ENCODE measurements at regions not wholly inside any gene's neighbourhood (a gene's known extent, or its start where the extent isn't known, plus 50 kb on each side); places are given as distances from the start of the nearest gene placed in this dataset.
"Not testable (repeated sequence)": the region's sequence is repeated elsewhere in the genome, so short reads cannot be mapped to it uniquely, and the experiment has no call there.

- H3K9me3 ChIP-seq (ENCODE audit: control insufficient read depth, low read length): no peaks in the 10 kb centered on the region
- no peak for DNase-seq
- peaks cover 3% of the 10 kb centered on the region for H3K27me3 ChIP-seq (replicated peaks; ENCODE audit: control insufficient read depth, insufficient read depth, low read length, poor library complexity, severe bottlenecking)
- no peak overlapping the region for H3K27ac ChIP-seq (ENCODE audit: insufficient read depth, low read length, poor library complexity, severe bottlenecking)
- no peak overlapping the region for H3K4me3 ChIP-seq (ENCODE audit: insufficient read depth, low read depth, low read length, poor library complexity, severe bottlenecking)
- H3K36me3 ChIP-seq (ENCODE audit: control insufficient read depth, insufficient read depth, low read length): no peaks in the 10 kb centered on the region
- no peaks in the 10 kb centered on the region for H3K4me1 ChIP-seq (ENCODE audit: control insufficient read depth, insufficient read depth, low read length, poor library complexity, severe bottlenecking)
These were observed 91.1 kb upstream of the ARMCX2 start for GRCh38 chrX:101750744-101751143.

DNA sequence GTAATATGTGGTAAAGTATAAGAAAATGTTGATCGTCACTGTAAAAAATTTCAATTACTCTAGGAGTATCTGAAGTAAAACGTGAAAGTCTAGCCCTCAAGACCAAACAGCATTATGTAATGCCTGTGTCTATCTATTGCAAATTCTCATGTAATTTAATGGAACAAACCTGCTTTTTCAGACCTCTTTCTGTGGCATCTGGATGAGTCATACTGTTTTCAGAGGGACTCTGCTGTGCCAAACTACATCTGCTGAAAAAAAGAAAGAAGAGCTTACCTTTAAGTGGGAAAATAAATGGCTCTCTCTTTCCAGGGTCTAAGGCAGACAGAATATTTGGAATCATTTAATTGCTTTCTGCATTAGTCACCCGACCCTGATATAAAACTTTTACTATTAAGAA is 89.8 kb upstream of the ARMCX2 start:
- Histone ChIP-seq H3K9me3 (ENCODE audit: control insufficient read depth, low read length) (no peaks in the 10 kb centered on the region), H3K4me1 (ENCODE audit: control insufficient read depth, insufficient read depth, low read length, poor library complexity, severe bottlenecking) (no peaks in the 10 kb centered on the region), H3K4me3 (ENCODE audit: insufficient read depth, low read depth, low read length, poor library complexity, severe bottlenecking) (no peak overlapping the region), H3K36me3 (ENCODE audit: control insufficient read depth, insufficient read depth, low read length) (no peaks in the 10 kb centered on the region), H3K27ac (ENCODE audit: insufficient read depth, low read length, poor library complexity, severe bottlenecking) (no peak overlapping the region), H3K27me3 (replicated peaks; ENCODE audit: control insufficient read depth, insufficient read depth, low read length, poor library complexity, severe bottlenecking) (peaks cover 3% of the 10 kb centered on the region)
- no peak for DNase-seq

DNA sequence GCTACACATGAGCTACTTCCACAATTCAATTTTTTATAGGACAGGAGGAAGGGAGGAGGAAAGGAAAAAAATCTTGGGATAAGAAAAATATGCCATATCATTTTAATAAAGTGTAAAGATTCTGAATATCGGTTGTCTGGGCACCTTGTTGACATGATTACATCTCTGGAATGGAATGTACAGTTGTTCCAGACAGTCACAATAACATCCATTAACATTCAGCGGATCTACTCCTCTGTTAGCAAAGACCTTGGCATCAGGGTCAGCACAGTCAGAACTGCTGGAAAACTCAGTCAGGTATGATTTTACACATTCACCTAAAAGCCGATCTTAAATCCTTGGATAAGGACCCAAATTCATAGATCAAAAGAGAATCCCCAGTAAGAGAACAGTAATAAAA is 85.4 kb upstream of the ARMCX2 start:
- no peak for DNase-seq
- no peaks in the 10 kb centered on the region for H3K4me1 ChIP-seq (ENCODE audit: control insufficient read depth, insufficient read depth, low read length, poor library complexity, severe bottlenecking)
- no peaks in the 10 kb centered on the region for H3K27me3 ChIP-seq (replicated peaks; ENCODE audit: control insufficient read depth, insufficient read depth, low read length, poor library complexity, severe bottlenecking)
- H3K4me3 ChIP-seq (ENCODE audit: insufficient read depth, low read depth, low read length, poor library complexity, severe bottlenecking): no peak overlapping the region
- no peaks in the 10 kb centered on the region for H3K9me3 ChIP-seq (ENCODE audit: control insufficient read depth, low read length)
- H3K27ac ChIP-seq (ENCODE audit: insufficient read depth, low read length, poor library complexity, severe bottlenecking): no peak overlapping the region
- no peaks in the 10 kb centered on the region for H3K36me3 ChIP-seq (ENCODE audit: control insufficient read depth, insufficient read depth, low read length)

GRCh38 chrX:101744085-101744484 is 84.4 kb upstream of the ARMCX2 start:
- Histone ChIP-seq H3K4me1 (ENCODE audit: control insufficient read depth, insufficient read depth, low read length, poor library complexity, severe bottlenecking) (no peaks in the 10 kb centered on the region), H3K9me3 (ENCODE audit: control insufficient read depth, low read length) (no peaks in the 10 kb centered on the region), H3K27ac (ENCODE audit: insufficient read depth, low read length, poor library complexity, severe bottlenecking) (no peak overlapping the region), H3K27me3 (replicated peaks; ENCODE audit: control insufficient read depth, insufficient read depth, low read length, poor library complexity, severe bottlenecking) (no peaks in the 10 kb centered on the region), H3K36me3 (ENCODE audit: control insufficient read depth, insufficient read depth, low read length) (no peaks in the 10 kb centered on the region), H3K4me3 (ENCODE audit: insufficient read depth, low read depth, low read length, poor library complexity, severe bottlenecking) (no peak overlapping the region)
- no peak for DNase-seq

GRCh38 chrX:101740642-101741041 is 81.0 kb upstream of the ARMCX2 start:
- no peaks in the 10 kb centered on the region for H3K36me3 ChIP-seq (ENCODE audit: control insufficient read depth, insufficient read depth, low read length)

DNA sequence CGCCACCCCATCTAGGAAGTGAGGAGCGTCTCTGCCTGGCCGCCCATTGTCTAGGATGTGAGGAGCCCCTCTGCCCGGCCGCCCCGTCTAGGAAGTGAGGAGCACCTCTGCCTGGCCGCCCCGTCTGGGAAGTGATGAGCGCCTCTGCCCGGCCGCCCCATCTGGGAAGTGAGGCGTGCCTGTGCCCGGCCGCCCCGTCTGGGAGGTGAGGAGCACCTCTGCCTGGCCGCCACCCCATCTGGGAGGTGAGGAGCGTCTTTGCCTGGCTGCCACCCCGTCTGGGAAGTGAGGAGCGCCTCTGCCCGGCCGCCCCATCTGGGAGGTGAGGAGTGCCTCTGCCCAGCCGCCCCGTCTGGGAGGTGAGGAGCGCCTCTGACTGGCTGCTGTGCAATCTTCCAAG is 79.2 kb upstream of the ARMCX2 start:
- not testable (repeated sequence) for H3K27ac ChIP-seq (ENCODE audit: insufficient read depth, low read length, poor library complexity, severe bottlenecking); H3K36me3 ChIP-seq (ENCODE audit: control insufficient read depth, insufficient read depth, low read length); H3K9me3 ChIP-seq (ENCODE audit: control insufficient read depth, low read length); H3K27me3 ChIP-seq (replicated peaks; ENCODE audit: control insufficient read depth, insufficient read depth, low read length, poor library complexity, severe bottlenecking); DNase-seq; H3K4me1 ChIP-seq (ENCODE audit: control insufficient read depth, insufficient read depth, low read length, poor library complexity, severe bottlenecking); H3K4me3 ChIP-seq (ENCODE audit: insufficient read depth, low read depth, low read length, poor library complexity, severe bottlenecking)

More at GRCh38 chrX:101740642-101741041, 81.0 kb upstream of the ARMCX2 start:
- H3K27me3 ChIP-seq (replicated peaks; ENCODE audit: control insufficient read depth, insufficient read depth, low read length, poor library complexity, severe bottlenecking): no peaks in the 10 kb centered on the region
- no peak overlapping the region for H3K27ac ChIP-seq (ENCODE audit: insufficient read depth, low read length, poor library complexity, severe bottlenecking)
- H3K4me3 ChIP-seq (ENCODE audit: insufficient read depth, low read depth, low read length, poor library complexity, severe bottlenecking): no peak overlapping the region
- H3K9me3 ChIP-seq (ENCODE audit: control insufficient read depth, low read length): no peaks in the 10 kb centered on the region
- no peaks in the 10 kb centered on the region for H3K4me1 ChIP-seq (ENCODE audit: control insufficient read depth, insufficient read depth, low read length, poor library complexity, severe bottlenecking)
- no peak for DNase-seq

- not testable (repeated sequence) for DNase-seq; H3K4me1 ChIP-seq (ENCODE audit: control insufficient read depth, insufficient read depth, low read length, poor library complexity, severe bottlenecking); H3K4me3 ChIP-seq (ENCODE audit: insufficient read depth, low read depth, low read length, poor library complexity, severe bottlenecking); H3K27ac ChIP-seq (ENCODE audit: insufficient read depth, low read length, poor library complexity, severe bottlenecking); H3K36me3 ChIP-seq (ENCODE audit: control insufficient read depth, insufficient read depth, low read length); H3K27me3 ChIP-seq (replicated peaks; ENCODE audit: control insufficient read depth, insufficient read depth, low read length, poor library complexity, severe bottlenecking); H3K9me3 ChIP-seq (ENCODE audit: control insufficient read depth, low read length)
These were observed 78.8 kb upstream of the ARMCX2 start for GRCh38 chrX:101738411-101738810.

- DNase-seq: no peak
- Histone ChIP-seq H3K36me3 (ENCODE audit: control insufficient read depth, insufficient read depth, low read length) (no peaks in the 10 kb centered on the region), H3K27ac (ENCODE audit: insufficient read depth, low read length, poor library complexity, severe bottlenecking) (no peak overlapping the region), H3K4me1 (ENCODE audit: control insufficient read depth, insufficient read depth, low read length, poor library complexity, severe bottlenecking) (no peaks in the 10 kb centered on the region), H3K9me3 (ENCODE audit: control insufficient read depth, low read length) (no peaks in the 10 kb centered on the region), H3K4me3 (ENCODE audit: insufficient read depth, low read depth, low read length, poor library complexity, severe bottlenecking) (no peak overlapping the region), H3K27me3 (replicated peaks; ENCODE audit: control insufficient read depth, insufficient read depth, low read length, poor library complexity, severe bottlenecking) (no peaks in the 10 kb centered on the region)
These were observed 77.0 kb upstream of the ARMCX2 start for GRCh38 chrX:101736651-101737050.

DNA sequence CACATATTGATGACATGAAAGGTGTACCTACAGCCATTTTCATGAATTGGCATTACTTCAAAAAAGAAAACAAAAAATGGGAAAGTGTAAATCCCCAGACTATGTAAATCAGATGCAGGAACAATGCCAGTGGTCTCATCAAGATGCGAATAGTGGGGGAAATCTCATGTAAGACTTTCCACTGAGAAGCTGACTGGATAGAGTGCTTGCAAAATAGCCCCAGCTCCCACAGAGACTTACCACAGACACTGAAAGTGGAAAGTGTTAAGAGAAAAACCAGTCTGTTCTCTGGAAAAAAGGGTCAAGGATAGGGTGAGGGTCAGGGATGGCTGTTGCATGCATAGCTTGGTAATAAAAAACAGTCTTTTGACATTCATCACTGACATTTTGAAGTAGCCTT is 73.2 kb upstream of the ARMCX2 start:
- no peaks in the 10 kb centered on the region for H3K9me3 ChIP-seq (ENCODE audit: control insufficient read depth, low read length)
- no peaks in the 10 kb centered on the region for H3K4me1 ChIP-seq (ENCODE audit: control insufficient read depth, insufficient read depth, low read length, poor library complexity, severe bottlenecking)
- H3K36me3 ChIP-seq (ENCODE audit: control insufficient read depth, insufficient read depth, low read length): no peaks in the 10 kb centered on the region
- H3K27me3 ChIP-seq (replicated peaks; ENCODE audit: control insufficient read depth, insufficient read depth, low read length, poor library complexity, severe bottlenecking): no peaks in the 10 kb centered on the region
- H3K4me3 ChIP-seq (ENCODE audit: insufficient read depth, low read depth, low read length, poor library complexity, severe bottlenecking): no peak overlapping the region
- no peak overlapping the region for H3K27ac ChIP-seq (ENCODE audit: insufficient read depth, low read length, poor library complexity, severe bottlenecking)
- DNase-seq: no peak

GRCh38 chrX:101729986-101730385 is 70.3 kb upstream of the ARMCX2 start:
- Histone ChIP-seq H3K27ac (ENCODE audit: insufficient read depth, low read length, poor library complexity, severe bottlenecking) (no peak overlapping the region), H3K4me1 (ENCODE audit: control insufficient read depth, insufficient read depth, low read length, poor library complexity, severe bottlenecking) (no peaks in the 10 kb centered on the region), H3K27me3 (replicated peaks; ENCODE audit: control insufficient read depth, insufficient read depth, low read length, poor library complexity, severe bottlenecking) (no peaks in the 10 kb centered on the region), H3K36me3 (ENCODE audit: control insufficient read depth, insufficient read depth, low read length) (no peaks in the 10 kb centered on the region), H3K4me3 (ENCODE audit: insufficient read depth, low read depth, low read length, poor library complexity, severe bottlenecking) (no peak overlapping the region), H3K9me3 (ENCODE audit: control insufficient read depth, low read length) (no peaks in the 10 kb centered on the region)
- DNase-seq: no peak

Measured in effector memory CD4-positive, alpha-beta T cell (primary cell).